HG03460 (cell line): ENCODE measurements at regions not wholly inside any gene's neighbourhood (a gene's known extent, or its start where the extent isn't known, plus 50 kb on each side); places are given as distances from the start of the nearest gene placed in this dataset.

Source experiments
- ATAC-seq: cut with Tn5 transposase; IDR thresholded peaks from one replicate; pipeline ENCODE4 v1.9.1; 2021; ENCODE audit not compliant: unreplicated experiment

- no peak for ATAC-seq
Observed at GRCh38 chr5:88954511-88954910, 71.5 kb upstream of the MEF2C start.

- no peak for ATAC-seq
Observed at GRCh38 chr5:88952996-88953643, 70.1 kb upstream of the MEF2C start.

GRCh38 chr5:88952344-88952743 is 69.4 kb upstream of the MEF2C start:
- ATAC-seq, result no peak

GRCh38 chr5:88951457-88951856 is 68.5 kb upstream of the MEF2C start:
- ATAC-seq, result no peak

- ATAC-seq, result no peak
Observed at GRCh38 chr5:88948746-88949600, 66.0 kb upstream of the MEF2C start.

- no peak for ATAC-seq
Observed at GRCh38 chr5:88944751-88945531, 62.0 kb upstream of the MEF2C start.

- ATAC-seq, result no peak
Observed at GRCh38 chr5:88941581-88941980, 58.6 kb upstream of the MEF2C start.

- peak; percentile 90 for ATAC-seq
Observed at GRCh38 chr5:88940713-88941112, 57.7 kb upstream of the MEF2C start.

- ATAC-seq, result no peak
Observed at GRCh38 chr5:88939300-88939699, 56.3 kb upstream of the MEF2C start.

- ATAC-seq, result no peak
Observed at GRCh38 chr5:88938488-88938887, 55.5 kb upstream of the MEF2C start.

- no peak for ATAC-seq
Observed at GRCh38 chr5:88937406-88937805, 54.4 kb upstream of the MEF2C start.

- no peak for ATAC-seq
Observed at GRCh38 chr5:88934439-88934838, 51.5 kb upstream of the MEF2C start.
